GM21529 (cell line): ENCODE measurements at regions not wholly inside any gene's neighbourhood (a gene's known extent, or its start where the extent isn't known, plus 50 kb on each side); places are given as distances from the start of the nearest gene placed in this dataset.

Experiments
- ATAC-seq: cut with Tn5 transposase; IDR thresholded peaks from one replicate; pipeline ENCODE4 v1.9.1; 2021; ENCODE audit not compliant: unreplicated experiment

DNA sequence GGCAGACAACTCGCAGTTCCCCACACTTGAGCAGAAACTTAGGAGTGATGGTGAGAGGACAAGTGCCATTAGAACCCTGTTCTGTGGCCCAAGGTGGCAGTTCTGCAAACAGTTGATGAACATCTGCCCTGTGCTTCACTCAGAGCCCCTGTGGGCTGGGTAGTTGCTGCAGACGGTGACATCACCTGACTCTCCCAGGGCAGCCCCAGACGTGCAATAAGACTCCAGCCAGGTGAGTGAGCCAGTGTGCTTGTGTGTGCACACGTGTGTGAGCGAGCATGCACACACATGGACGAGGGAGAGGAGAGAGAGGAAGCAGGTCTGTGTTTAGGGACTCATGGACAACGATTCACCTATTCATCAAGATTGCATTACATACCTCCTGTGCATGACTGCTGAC lies 136.0 kb upstream of the GLI2 start:
- no peak for ATAC-seq

DNA sequence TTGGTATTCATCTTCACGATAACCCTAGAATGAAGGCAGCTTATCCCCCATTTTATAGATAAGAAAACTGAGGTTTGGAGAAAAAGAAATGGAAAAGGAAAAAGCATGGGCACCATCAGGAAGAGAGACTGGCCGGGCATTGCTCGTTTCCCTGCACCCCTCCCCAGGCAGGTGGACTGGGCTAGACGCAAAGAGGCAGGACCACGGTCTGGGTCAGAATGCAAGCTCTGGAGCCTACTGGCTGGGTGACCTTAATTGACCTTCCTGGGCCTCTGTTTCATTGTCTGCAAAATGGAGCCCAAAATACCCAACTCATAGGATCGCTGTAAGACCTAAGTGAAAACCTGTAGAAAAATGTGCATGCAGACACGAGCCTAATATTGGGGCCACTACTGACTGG lies 135.3 kb upstream of the GLI2 start:
- ATAC-seq = no peak

- no peak for ATAC-seq
These were observed 134.9 kb upstream of the GLI2 start for GRCh38 chr2:120600786-120601185.

DNA sequence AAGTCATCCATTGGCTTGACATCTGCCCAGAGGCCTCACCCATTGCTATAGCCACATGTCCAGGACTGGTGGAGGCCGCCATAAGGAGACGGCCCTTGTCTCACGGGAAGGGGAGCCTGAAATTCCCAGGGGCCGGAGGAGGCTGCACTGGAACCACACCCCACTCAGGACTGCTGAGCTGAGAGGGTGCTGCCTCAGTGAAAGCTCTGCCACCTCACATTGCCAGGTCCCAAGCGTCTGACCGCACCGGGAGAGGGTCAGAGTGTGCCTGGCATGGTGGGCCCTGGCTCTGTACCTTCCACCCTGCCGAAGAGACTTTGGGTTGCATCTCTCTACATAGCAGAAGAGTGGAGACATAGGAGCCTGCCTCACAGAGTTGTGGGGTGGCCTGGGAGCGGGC lies 134.1 kb upstream of the GLI2 start:
- ATAC-seq = no peak

DNA sequence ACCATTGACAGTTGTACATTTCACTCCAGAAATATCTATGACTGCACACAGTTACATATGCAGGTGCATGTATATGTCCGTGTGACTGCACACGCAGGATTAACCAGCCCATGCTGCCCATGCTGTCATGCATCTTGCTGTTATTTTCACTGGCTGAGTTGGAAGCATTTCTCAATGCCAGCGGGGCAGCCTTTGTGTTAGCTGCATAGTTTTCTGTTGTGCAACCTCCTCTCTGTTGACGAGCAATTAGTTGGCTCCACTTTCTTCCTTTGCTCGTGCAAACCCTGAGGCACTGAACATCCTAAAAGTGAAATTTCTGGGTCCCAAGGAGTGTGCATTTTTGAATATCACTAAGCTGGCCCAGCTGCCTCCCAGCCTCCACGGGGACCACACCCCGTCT lies 133.4 kb upstream of the GLI2 start:
- ATAC-seq = no peak

- no peak for ATAC-seq
These were observed 130.9 kb upstream of the GLI2 start for GRCh38 chr2:120604767-120605166.

DNA sequence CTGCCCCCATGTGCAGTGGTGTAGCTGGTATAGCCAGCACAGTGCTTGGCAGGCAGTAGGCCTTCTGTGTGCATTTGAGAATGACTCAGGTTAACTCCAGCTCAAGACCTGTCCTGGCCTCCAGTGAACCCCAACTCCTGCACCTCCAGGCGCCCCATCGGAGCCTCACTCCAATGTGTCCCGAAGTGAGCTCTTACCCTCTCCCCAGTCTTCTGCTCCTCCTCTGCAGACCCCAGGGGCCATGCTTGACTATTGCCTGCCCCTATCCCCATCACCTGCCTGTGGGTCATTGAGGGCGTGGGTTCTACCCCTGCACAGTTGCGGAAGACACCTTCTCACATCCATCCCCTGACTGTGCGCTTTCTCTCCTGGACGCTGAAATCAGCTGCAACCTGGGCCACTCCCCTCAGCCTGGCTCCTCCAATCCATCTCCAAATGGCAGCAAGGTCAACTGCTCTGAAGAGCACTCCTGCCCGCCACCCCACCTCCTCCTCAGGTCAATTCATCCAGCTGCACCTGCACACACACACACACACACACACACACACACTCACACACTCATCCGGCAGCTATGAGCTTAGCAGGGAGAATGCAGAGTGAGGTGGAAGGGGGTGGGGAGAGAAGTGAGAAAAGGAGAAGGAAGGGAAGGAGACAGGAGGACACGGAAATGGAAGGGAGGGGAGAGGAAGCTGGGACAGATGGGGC lies 130.3 kb upstream of the GLI2 start:
- no peak for ATAC-seq

DNA sequence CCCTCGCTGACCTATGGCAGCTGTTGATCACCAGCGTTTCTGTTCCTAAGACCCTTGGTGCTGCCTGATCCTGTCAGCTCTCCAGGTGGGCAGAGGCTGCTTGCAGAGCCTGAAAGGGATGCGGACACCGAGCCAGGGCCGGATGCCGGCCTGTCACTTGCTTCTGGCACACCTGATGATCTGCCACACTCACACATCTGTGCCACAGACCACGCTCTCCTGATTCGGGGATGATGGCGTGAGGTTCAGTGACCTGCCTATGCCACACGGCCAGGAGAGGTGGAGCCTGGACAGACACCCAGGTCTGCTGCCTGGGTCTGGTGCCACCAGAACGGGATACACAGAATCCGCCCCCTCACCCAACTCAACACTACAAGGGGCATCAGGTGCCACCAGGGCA lies 129.4 kb upstream of the GLI2 start:
- no peak for ATAC-seq

- ATAC-seq = no peak
These were observed 128.7 kb upstream of the GLI2 start for GRCh38 chr2:120606931-120607330.

- no peak for ATAC-seq
These were observed 128.2 kb upstream of the GLI2 start for GRCh38 chr2:120607506-120607905.

DNA sequence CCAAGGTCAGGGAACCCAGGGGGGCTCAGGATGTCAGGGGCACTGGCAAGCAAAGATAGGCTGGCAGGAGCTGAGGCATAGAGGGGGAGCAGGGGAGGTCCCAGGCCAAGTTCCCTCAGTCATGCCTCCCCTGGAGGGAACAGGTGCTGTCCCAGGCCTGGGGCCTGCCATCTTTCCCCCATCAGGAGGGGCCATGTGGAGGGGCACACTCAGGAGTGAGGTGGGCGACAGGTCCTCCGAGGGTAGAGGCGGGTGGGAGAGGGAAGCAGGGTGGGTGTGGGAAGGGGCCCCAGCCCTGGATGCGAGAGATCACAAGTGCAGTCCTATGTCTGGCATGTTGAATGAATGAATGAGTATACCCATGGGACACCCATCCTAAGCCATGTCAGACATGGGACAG lies 127.7 kb upstream of the GLI2 start:
- no peak for ATAC-seq

DNA sequence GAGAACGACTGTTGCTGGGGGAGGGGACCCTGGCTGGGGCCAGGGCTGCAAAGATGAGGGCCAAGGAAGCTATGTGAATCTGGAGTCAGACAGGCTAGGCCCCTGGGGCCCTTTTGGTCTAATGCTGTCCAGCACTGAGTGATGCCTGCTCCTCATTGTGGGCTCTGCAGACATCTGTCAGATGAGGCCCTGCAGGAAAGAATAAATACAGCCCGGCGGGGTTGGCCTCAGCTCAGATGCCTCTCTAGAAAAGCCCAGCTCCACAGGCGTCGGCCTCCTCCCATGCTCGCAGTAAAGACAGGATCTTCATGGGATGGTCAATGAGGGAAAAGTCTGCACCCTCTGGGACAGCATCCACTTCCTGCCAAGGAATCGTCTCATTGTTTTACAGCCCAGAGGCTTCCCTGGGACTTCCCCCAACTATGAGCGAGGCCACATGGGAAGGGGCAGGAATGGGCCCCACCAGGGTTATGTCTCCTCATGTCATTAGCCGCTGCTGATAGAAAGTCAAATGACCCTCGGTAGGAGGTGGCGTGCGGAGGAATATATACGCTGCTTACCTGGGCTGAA lies 125.8 kb upstream of the GLI2 start:
- ATAC-seq = no peak

DNA sequence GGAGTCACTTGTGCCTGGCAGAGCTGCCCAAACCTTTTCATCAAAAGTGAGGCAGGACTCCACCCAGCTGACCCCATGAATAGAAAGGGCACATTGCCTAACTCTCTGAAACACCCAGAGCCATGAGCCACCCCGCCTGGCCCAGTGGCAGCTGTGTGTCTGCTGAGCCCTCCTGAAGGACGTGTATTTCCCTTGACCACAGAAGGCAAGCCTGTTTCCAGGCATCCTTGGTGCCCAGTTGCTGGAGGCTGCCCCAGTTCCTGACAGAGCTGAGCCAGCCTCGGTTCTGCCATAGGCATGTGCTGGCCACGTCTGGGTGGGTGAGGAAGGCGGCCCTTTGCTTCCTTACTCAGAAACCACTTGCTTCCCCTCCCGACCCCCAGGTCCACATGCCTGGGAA lies 124.7 kb upstream of the GLI2 start:
- no peak for ATAC-seq

DNA sequence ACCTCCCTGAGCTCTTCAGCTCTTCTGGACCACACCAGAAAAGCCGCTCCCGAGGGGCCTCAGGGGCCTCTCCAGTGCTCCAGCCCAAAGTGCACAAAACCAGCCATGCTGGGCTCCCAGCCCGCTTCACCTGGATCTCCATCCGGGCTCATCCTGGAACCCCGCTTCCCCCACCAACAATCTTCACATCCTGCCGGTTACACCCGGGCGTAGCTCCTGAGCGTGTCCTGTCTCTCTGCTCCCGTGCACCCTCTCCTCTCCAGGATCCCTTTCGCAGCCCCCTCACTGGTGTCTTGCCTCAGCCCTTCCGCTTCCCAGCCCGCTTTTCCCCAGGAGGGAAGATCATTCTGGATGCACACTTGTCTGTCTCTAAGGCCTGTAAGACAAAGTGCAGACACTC lies 123.7 kb upstream of the GLI2 start:
- ATAC-seq = no peak

GRCh38 chr2:120612471-120612870 lies 123.2 kb upstream of the GLI2 start:
- ATAC-seq = no peak

DNA sequence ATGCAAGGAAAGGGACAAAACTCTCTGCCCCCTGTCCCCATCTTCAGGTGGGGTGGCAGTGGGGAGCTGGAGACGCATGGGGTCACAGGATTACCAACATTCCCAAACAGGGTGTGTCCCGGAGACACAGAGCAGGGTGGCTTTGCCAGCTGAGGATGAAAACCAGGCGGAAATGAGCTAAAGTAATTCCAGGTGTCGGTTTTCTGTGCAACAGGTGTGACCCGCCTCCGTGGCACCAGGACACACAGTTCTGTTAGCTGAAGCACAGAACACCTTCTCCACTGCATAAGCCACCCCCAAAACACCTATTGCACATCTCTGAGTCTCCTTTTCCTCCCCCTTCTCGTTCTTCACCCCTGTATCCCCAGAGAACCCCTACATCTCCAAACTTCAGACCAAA lies 122.7 kb upstream of the GLI2 start:
- ATAC-seq = no peak

GRCh38 chr2:120613742-120614571 lies 121.7 kb upstream of the GLI2 start:
- no peak for ATAC-seq

- ATAC-seq = no peak
These were observed 120.8 kb upstream of the GLI2 start for GRCh38 chr2:120614901-120615300.

DNA sequence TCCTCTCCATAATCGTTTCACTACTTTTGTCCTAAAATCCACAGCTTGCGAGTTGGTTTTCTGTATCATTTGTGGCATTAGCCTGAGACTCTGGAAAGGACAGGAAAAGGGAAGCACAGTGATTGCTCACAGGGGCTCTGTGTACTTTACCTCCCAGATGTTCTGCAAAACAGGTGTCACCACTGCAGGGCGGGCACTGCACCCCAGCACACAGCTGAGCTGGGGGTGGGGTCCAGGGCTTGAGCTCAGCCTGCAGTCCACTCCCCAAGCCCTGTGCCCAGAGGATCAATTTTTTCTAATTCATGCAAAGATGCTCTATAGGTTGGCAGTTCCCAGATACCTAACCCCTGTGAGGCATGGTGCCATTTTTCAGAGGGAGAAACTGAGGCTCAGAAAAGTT lies 119.4 kb upstream of the GLI2 start:
- ATAC-seq = no peak

DNA sequence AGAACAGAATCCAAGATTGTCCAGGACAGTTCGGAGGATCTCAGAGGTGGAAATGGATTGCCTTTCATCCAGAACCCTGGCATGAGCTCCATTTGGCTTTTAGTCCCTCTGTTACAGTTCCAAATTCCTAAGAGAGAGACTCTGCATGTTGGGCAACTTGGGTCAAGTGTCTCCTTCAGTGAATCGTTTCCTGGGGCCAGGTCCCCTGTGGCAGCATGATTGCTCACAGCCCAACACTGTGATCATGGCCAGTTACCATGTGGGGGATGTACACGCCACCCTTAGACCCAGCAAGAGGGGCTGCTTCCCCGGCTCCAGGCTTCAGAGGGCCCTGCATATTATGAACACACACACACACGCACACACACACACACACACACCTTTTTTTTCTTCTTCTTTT lies 118.6 kb upstream of the GLI2 start:
- ATAC-seq = no peak

DNA sequence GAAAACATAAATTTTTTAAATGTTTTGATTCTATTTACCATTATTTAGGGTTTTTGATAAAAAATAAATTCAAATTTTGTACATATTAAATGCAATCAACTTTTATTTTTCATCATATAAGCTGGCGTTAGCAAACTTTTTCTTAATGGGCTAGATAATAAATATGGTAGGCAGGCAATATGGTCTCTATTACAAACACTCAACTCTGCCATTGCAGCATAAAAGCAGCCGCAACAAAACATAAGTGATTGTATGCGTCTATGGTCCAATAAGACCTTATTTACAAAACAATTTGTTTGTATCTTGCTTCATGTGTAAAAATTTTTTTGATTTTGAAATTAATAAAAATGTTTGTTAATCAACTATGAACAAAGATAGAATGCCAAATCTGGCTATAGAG lies 116.8 kb upstream of the GLI2 start:
- no peak for ATAC-seq

DNA sequence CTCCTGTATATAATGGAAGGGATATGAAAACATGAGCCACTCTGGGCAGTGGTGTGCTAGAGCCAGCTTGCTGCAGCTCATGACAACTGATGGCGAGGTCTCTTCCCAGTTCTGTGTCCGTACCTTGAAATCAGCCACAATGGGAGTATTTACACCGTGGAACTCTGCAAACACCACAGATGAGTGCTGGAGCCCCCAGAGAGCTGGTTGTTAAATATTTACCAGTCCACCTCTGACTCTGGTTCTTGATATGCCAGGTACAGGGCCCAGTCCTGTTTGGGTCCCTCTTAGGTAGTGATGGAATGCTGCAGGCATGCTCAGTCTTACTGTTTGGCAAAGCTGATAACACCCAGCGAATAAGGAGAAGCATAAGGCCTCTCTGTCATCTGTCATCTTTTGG lies 116.1 kb upstream of the GLI2 start:
- no peak for ATAC-seq
